Thoracic aorta (tissue), 2 donors: ENCODE measurements at regions not wholly inside any gene's neighbourhood (a gene's known extent, or its start where the extent isn't known, plus 50 kb on each side); places are given as distances from the start of the nearest gene placed in this dataset.

ENCODE experiments used
- ATAC-seq: fragments of 150-250 bp; one replicate; pipeline ENCODE4 v1.8.0; 2017; ENCODE audit warnings: low read depth; ENCODE audit not compliant: insufficient number of reproducible peaks, low FRiP score
- DNase-seq: peaks from one replicate; pipeline ENCODE4 v3.0.0-alpha.2; 2020; ENCODE audit warnings: low spot score
- H3K27ac ChIP-seq, 2 donors: fragments of 200-600 bp; sonication (generic); 1 replicate in 1 of 2; 2 replicates in 1 of 2; pipeline ENCODE4 v1.5.1; 2016; ENCODE audit warnings: mild to moderate bottlenecking in 2 of 2, moderate library complexity in 2 of 2
- H3K27me3 ChIP-seq: fragments of 200-600 bp; sonication (generic); replicated peaks from 2 replicates; pipeline ENCODE4 v1.6.0; 2016; ENCODE audit warnings: mild to moderate bottlenecking; ENCODE audit not compliant: insufficient read depth
- H3K36me3 ChIP-seq: fragments of 200-600 bp; sonication (generic); one replicate; pipeline ENCODE4 v1.5.1; 2016
- H3K4me1 ChIP-seq, 2 donors: fragments of 200-600 bp; sonication (generic); 1 replicate in 1 of 2; 2 replicates in 1 of 2; pipeline versions ENCODE4 v1.5.1 to v1.6.0; 2016; ENCODE audit warnings: low read depth in 2 of 2, mild to moderate bottlenecking in 1 of 2; ENCODE audit not compliant: control insufficient read depth in 1 of 2
- H3K4me3 ChIP-seq: fragments of 200-600 bp; sonication (generic); 2 replicates; pipeline ENCODE4 v1.5.1; 2016; ENCODE audit warnings: mild to moderate bottlenecking
- H3K9me3 ChIP-seq: fragments of 200-600 bp; sonication (generic); 2 replicates; pipeline ENCODE4 v1.5.1; 2016
- CTCF ChIP-seq: fragments of 200-600 bp; sonication (generic); IDR thresholded peaks from one replicate; pipeline ENCODE4 v1.5.1; 2019; ENCODE audit warnings: antibody characterized with exemption

- H3K36me3 ChIP-seq, result no peaks in the 10 kb centered on the region
- H3K4me1 ChIP-seq, result no peaks in the 10 kb centered on the region
- no peak overlapping the region for H3K27ac ChIP-seq
- ATAC-seq (no peak), DNase-seq (no peak)
- no peaks in the 10 kb centered on the region for H3K27me3 ChIP-seq
- H3K9me3 ChIP-seq, result no peaks in the 10 kb centered on the region
- H3K4me3 ChIP-seq, result no peak overlapping the region
- TF ChIP-seq CTCF, result no peak
Observed at GRCh38 chr6:104108634-104109033, 751.1 kb downstream of the HACE1 start.

DNA sequence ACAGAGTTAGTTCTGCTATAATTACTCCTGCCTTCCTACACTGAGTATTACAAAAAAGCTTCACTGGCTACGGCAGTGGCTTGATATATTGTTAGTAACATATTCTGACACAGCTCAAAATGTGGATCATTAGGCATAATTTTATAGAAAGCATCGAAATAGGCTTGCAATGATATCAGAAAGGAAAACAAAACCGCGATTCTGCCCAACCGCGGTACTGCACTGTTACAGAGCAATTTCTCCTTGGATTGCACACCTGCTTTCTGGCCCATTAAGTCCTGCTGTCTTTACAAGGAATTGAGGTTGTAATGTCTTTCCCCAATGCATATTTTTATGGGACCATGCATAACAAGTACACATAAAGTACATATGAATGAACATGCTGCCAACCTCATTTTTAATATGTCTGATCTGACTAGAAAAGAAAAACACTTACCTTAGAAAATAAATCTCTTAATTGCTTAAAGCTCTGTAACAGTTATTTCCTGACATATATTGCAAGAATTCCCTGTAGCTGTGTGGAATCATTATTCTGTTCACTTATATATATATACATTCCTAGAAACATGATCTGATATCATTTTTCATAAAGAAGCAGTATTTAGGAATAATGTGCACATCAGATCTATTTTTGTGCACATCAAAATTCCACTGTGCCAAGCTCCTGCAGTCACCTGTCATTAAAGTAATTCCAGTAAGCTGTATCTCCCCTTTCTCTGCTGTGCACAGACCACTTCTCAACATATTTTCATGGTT lies 763.9 kb downstream of the HACE1 start:
- no peaks in the 10 kb centered on the region for H3K36me3 ChIP-seq
- H3K4me1 ChIP-seq, result no peaks in the 10 kb centered on the region
- H3K27me3 ChIP-seq, result no peaks in the 10 kb centered on the region
- no peak overlapping the region for H3K27ac ChIP-seq
- DNase-seq (no peak), ATAC-seq (no peak)
- no peak for TF ChIP-seq CTCF
- H3K4me3 ChIP-seq, result no peak overlapping the region
- H3K9me3 ChIP-seq, result no peaks in the 10 kb centered on the region

DNA sequence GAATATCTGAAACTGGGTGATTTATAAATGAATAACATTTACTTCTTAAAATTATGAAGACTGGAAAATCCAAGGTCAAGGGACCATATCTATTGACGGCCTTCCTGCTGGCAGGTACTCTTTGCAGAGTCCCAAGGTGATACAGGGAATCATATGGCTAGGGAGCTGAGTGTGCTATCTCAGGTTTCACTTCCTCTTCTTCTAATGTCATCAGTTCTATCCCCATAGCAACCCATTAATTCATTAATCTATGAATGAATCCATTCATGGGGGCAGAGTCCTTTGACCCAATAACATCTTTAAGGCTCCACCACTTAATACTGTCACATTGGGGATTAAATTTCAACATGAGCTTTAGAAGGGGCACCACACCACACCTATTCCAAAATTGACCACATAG lies 772.0 kb downstream of the HACE1 start:
- Histone ChIP-seq H3K4me3 (no peak overlapping the region), H3K27ac (no peak overlapping the region), H3K4me1 (no peaks in the 10 kb centered on the region), H3K9me3 (no peaks in the 10 kb centered on the region), H3K36me3 (no peaks in the 10 kb centered on the region), H3K27me3 (no peaks in the 10 kb centered on the region)
- DNase-seq, result no peak
- no peak for ATAC-seq
- no peak for TF ChIP-seq CTCF

DNA sequence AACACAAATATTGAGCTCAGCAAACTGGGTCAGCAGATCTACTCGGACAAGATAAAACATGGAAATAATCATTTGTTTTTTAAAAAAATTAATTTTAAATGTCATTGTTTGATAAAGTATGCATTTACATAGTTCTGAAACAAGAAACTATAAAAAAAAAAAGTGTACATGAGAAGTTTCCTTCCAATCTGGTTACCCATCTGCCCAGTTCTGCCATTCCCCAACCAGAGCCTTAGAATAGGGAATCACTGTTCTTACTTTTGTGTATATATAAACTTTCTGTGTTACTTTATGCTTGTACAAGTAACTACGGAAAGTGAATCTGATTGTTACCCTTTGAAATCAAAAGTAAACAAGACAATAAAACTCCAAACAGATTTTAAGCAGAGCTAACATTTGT lies 791.4 kb downstream of the HACE1 start:
- no peaks in the 10 kb centered on the region for H3K4me1 ChIP-seq
- DNase-seq (no peak), ATAC-seq (no peak)
- H3K9me3 ChIP-seq, result no peaks in the 10 kb centered on the region
- TF ChIP-seq CTCF, result no peak
- H3K27me3 ChIP-seq, result no peaks in the 10 kb centered on the region
- H3K27ac ChIP-seq, result no peak overlapping the region
- no peaks in the 10 kb centered on the region for H3K36me3 ChIP-seq
- H3K4me3 ChIP-seq, result no peak overlapping the region

- H3K36me3 ChIP-seq, result no peaks in the 10 kb centered on the region
- H3K4me1 ChIP-seq, result no peaks in the 10 kb centered on the region
- no peak overlapping the region for H3K27ac ChIP-seq
- H3K9me3 ChIP-seq, result no peaks in the 10 kb centered on the region
- DNase-seq (no peak), ATAC-seq (no peak)
- no peak for TF ChIP-seq CTCF
- no peaks in the 10 kb centered on the region for H3K27me3 ChIP-seq
- H3K4me3 ChIP-seq, result no peak overlapping the region
Observed at GRCh38 chr6:104064876-104065275, 794.8 kb downstream of the HACE1 start.
